ENCODE measurements at regions not wholly inside any gene's neighbourhood (a gene's known extent, or its start where the extent isn't known, plus 50 kb on each side); places are given as distances from the start of the nearest gene placed in this dataset.

GRCh38 chr11:16605894-16606783 lies 132.3 kb upstream of the C11orf58 start:
- peak; percentile 97 for TF ChIP-seq CTCF (IDR thresholded peaks at IDR 0.05; ENCODE audit: control insufficient read depth, insufficient read depth, low read depth, low read length, missing control alignments)
- H3K4me3 ChIP-seq (ENCODE audit: control insufficient read depth, low read depth, low read length): peak overlapping the region; percentile 53
- DNase-seq (ENCODE audit: low read depth): peak; percentile 52

- peak overlapping the region; percentile 53 for H3K4me3 ChIP-seq (ENCODE audit: control insufficient read depth, low read depth, low read length)
- DNase-seq (ENCODE audit: low read depth): no peak
- TF ChIP-seq CTCF (IDR thresholded peaks at IDR 0.05; ENCODE audit: control insufficient read depth, insufficient read depth, low read depth, low read length, missing control alignments): no peak
Measured at GRCh38 chr11:16605389-16605893, 133.0 kb upstream of the C11orf58 start.

- peak overlapping the region; percentile 53 for H3K4me3 ChIP-seq (ENCODE audit: control insufficient read depth, low read depth, low read length)
- no peak for TF ChIP-seq CTCF (IDR thresholded peaks at IDR 0.05; ENCODE audit: control insufficient read depth, insufficient read depth, low read depth, low read length, missing control alignments)
- no peak for DNase-seq (ENCODE audit: low read depth)
Measured at GRCh38 chr11:16604794-16605388, 133.6 kb upstream of the C11orf58 start.

- no peak for DNase-seq (ENCODE audit: low read depth)
- TF ChIP-seq CTCF (IDR thresholded peaks at IDR 0.05; ENCODE audit: control insufficient read depth, insufficient read depth, low read depth, low read length, missing control alignments): no peak
Measured at GRCh38 chr11:16603890-16604793, 134.3 kb upstream of the C11orf58 start.

GRCh38 chr11:16603245-16603644 lies 135.2 kb upstream of the C11orf58 start:
- no peak for DNase-seq (ENCODE audit: low read depth)
- no peak for TF ChIP-seq CTCF (IDR thresholded peaks at IDR 0.05; ENCODE audit: control insufficient read depth, insufficient read depth, low read depth, low read length, missing control alignments)
- no peak overlapping the region for H3K4me3 ChIP-seq (ENCODE audit: control insufficient read depth, low read depth, low read length)

More at GRCh38 chr11:16603890-16604793, 134.3 kb upstream of the C11orf58 start:
- peak overlapping the region; percentile 53 for H3K4me3 ChIP-seq (ENCODE audit: control insufficient read depth, low read depth, low read length)

- H3K4me3 ChIP-seq (ENCODE audit: control insufficient read depth, low read depth, low read length): no peak overlapping the region
- DNase-seq (ENCODE audit: low read depth): no peak
- TF ChIP-seq CTCF (IDR thresholded peaks at IDR 0.05; ENCODE audit: control insufficient read depth, insufficient read depth, low read depth, low read length, missing control alignments): no peak
Measured at GRCh38 chr11:16598906-16599305, 139.5 kb upstream of the C11orf58 start.
